ENCODE measurements at regions not wholly inside any gene's neighbourhood (a gene's known extent, or its start where the extent isn't known, plus 50 kb on each side); places are given as distances from the start of the nearest gene placed in this dataset.

GRCh38 chr12:24400533-24400932 is 451.1 kb upstream of the SOX5 start:
- DNase-seq, result no peak

- DNase-seq, result no peak
Measured at GRCh38 chr12:24398605-24399004, 449.1 kb upstream of the SOX5 start.

GRCh38 chr12:24396224-24396623 is 446.8 kb upstream of the SOX5 start:
- no peak for DNase-seq

- DNase-seq, result no peak
Measured at GRCh38 chr12:24394246-24394645, 444.8 kb upstream of the SOX5 start.

- no peak for DNase-seq
Measured at GRCh38 chr12:24393071-24393470, 443.6 kb upstream of the SOX5 start.

- no peak for DNase-seq
Measured at GRCh38 chr12:24389394-24389793, 439.9 kb upstream of the SOX5 start.

GRCh38 chr12:24387381-24387780 is 437.9 kb upstream of the SOX5 start:
- no peak for DNase-seq

- no peak for DNase-seq
Measured at GRCh38 chr12:24386836-24387235, 437.4 kb upstream of the SOX5 start.

GRCh38 chr12:24381790-24382189 is 432.3 kb upstream of the SOX5 start:
- DNase-seq, result no peak

- DNase-seq, result no peak
Measured at GRCh38 chr12:24379861-24380521, 430.5 kb upstream of the SOX5 start.

GRCh38 chr12:24379433-24379832 is 430.0 kb upstream of the SOX5 start:
- DNase-seq, result no peak

GRCh38 chr12:24378548-24379407 is 429.3 kb upstream of the SOX5 start:
- peak; percentile 51 for DNase-seq

- DNase-seq, result no peak
Measured at GRCh38 chr12:24374452-24374851, 425.0 kb upstream of the SOX5 start.

GRCh38 chr12:24373004-24373403 is 423.5 kb upstream of the SOX5 start:
- DNase-seq, result no peak

- DNase-seq, result no peak
Measured at GRCh38 chr12:24366514-24366913, 417.0 kb upstream of the SOX5 start.

- no peak for DNase-seq
Measured at GRCh38 chr12:24364921-24365320, 415.5 kb upstream of the SOX5 start.

GRCh38 chr12:24363177-24363754 is 413.8 kb upstream of the SOX5 start:
- peak; percentile 40 for DNase-seq

- no peak for DNase-seq
Measured at GRCh38 chr12:24361877-24362580, 412.6 kb upstream of the SOX5 start.

- no peak for DNase-seq
Measured at GRCh38 chr12:24360907-24361306, 411.4 kb upstream of the SOX5 start.

GRCh38 chr12:24360461-24360860 is 411.0 kb upstream of the SOX5 start:
- no peak for DNase-seq

GRCh38 chr12:24360057-24360456 is 410.6 kb upstream of the SOX5 start:
- no peak for DNase-seq

- DNase-seq, result no peak
Measured at GRCh38 chr12:24359418-24359817, 409.9 kb upstream of the SOX5 start.

- DNase-seq, result no peak
Measured at GRCh38 chr12:24356240-24356804, 406.9 kb upstream of the SOX5 start.

Measured in NCI-H1417 treated with DMSO at 0.1 percent for 48 hours (cell line).